ENCODE measurements at regions not wholly inside any gene's neighbourhood (a gene's known extent, or its start where the extent isn't known, plus 50 kb on each side); places are given as distances from the start of the nearest gene placed in this dataset.

GRCh38 chr16:49026566-49027181, 255.0 kb downstream of the CBLN1 start:
- Histone ChIP-seq H4K20me1 (ENCODE audit: insufficient read depth, low read length) (no peaks in the 10 kb centered on the region), H3K36me3 (ENCODE audit: insufficient read depth, low read length) (no peaks in the 10 kb centered on the region), H3K27ac (ENCODE audit: low read depth, low read length) (no peak overlapping the region), H3K9me3 (ENCODE audit: low read depth, low read length) (no peaks in the 10 kb centered on the region), H3K79me2 (ENCODE audit: insufficient read depth, low read length) (no peaks in the 10 kb centered on the region), H3K4me3 (ENCODE audit: insufficient read depth, low read length) (no peak overlapping the region), H2AFZ (ENCODE audit: low read length) (no peak overlapping the region), H3K4me1 (ENCODE audit: insufficient read depth, low read length) (no peaks in the 10 kb centered on the region), H3K4me2 (ENCODE audit: insufficient read depth, low read length) (no peak overlapping the region), H3K27me3 (ENCODE audit: insufficient read depth, low read length) (no peaks in the 10 kb centered on the region)
- TF ChIP-seq CTCF (IDR thresholded peaks at IDR 0.05; ENCODE audit: extremely low read depth, low read depth, low read length), result no peak
- DNase-seq (ENCODE audit: insufficient read length, low spot score, missing footprints), result no peak

- TF ChIP-seq CTCF (IDR thresholded peaks at IDR 0.05; ENCODE audit: extremely low read depth, low read depth, low read length), result no peak
- Histone ChIP-seq H3K4me1 (ENCODE audit: insufficient read depth, low read length) (no peaks in the 10 kb centered on the region), H2AFZ (ENCODE audit: low read length) (no peak overlapping the region), H4K20me1 (ENCODE audit: insufficient read depth, low read length) (no peaks in the 10 kb centered on the region), H3K4me3 (ENCODE audit: insufficient read depth, low read length) (no peak overlapping the region), H3K4me2 (ENCODE audit: insufficient read depth, low read length) (no peak overlapping the region), H3K27me3 (ENCODE audit: insufficient read depth, low read length) (no peaks in the 10 kb centered on the region), H3K27ac (ENCODE audit: low read depth, low read length) (no peak overlapping the region), H3K79me2 (ENCODE audit: insufficient read depth, low read length) (no peaks in the 10 kb centered on the region), H3K36me3 (ENCODE audit: insufficient read depth, low read length) (no peaks in the 10 kb centered on the region), H3K9me3 (ENCODE audit: low read depth, low read length) (no peaks in the 10 kb centered on the region)
- no peak for DNase-seq (ENCODE audit: insufficient read length, low spot score, missing footprints)
Observed at GRCh38 chr16:49024896-49025295, 256.7 kb downstream of the CBLN1 start.

- Histone ChIP-seq H3K27ac (ENCODE audit: low read depth, low read length) (no peak overlapping the region), H4K20me1 (ENCODE audit: insufficient read depth, low read length) (no peaks in the 10 kb centered on the region), H3K79me2 (ENCODE audit: insufficient read depth, low read length) (no peaks in the 10 kb centered on the region), H3K36me3 (ENCODE audit: insufficient read depth, low read length) (no peaks in the 10 kb centered on the region), H2AFZ (ENCODE audit: low read length) (no peak overlapping the region), H3K27me3 (ENCODE audit: insufficient read depth, low read length) (no peaks in the 10 kb centered on the region), H3K9me3 (ENCODE audit: low read depth, low read length) (no peaks in the 10 kb centered on the region), H3K4me3 (ENCODE audit: insufficient read depth, low read length) (no peak overlapping the region), H3K4me1 (ENCODE audit: insufficient read depth, low read length) (no peaks in the 10 kb centered on the region), H3K4me2 (ENCODE audit: insufficient read depth, low read length) (no peak overlapping the region)
- TF ChIP-seq CTCF (IDR thresholded peaks at IDR 0.05; ENCODE audit: extremely low read depth, low read depth, low read length), result no peak
- no peak for DNase-seq (ENCODE audit: insufficient read length, low spot score, missing footprints)
Observed at GRCh38 chr16:49024016-49024415, 257.6 kb downstream of the CBLN1 start.

GRCh38 chr16:49023050-49023449, 258.6 kb downstream of the CBLN1 start:
- no peak overlapping the region for H2AFZ ChIP-seq (ENCODE audit: low read length)
- no peak overlapping the region for H3K4me3 ChIP-seq (ENCODE audit: insufficient read depth, low read length)
- no peaks in the 10 kb centered on the region for H3K4me1 ChIP-seq (ENCODE audit: insufficient read depth, low read length)
- no peak for TF ChIP-seq CTCF (IDR thresholded peaks at IDR 0.05; ENCODE audit: extremely low read depth, low read depth, low read length)
- H3K4me2 ChIP-seq (ENCODE audit: insufficient read depth, low read length), result no peak overlapping the region
- H3K9me3 ChIP-seq (ENCODE audit: low read depth, low read length), result no peaks in the 10 kb centered on the region
- H3K27me3 ChIP-seq (ENCODE audit: insufficient read depth, low read length), result no peaks in the 10 kb centered on the region
- no peaks in the 10 kb centered on the region for H4K20me1 ChIP-seq (ENCODE audit: insufficient read depth, low read length)
- H3K36me3 ChIP-seq (ENCODE audit: insufficient read depth, low read length), result no peaks in the 10 kb centered on the region
- no peaks in the 10 kb centered on the region for H3K79me2 ChIP-seq (ENCODE audit: insufficient read depth, low read length)
- no peak overlapping the region for H3K27ac ChIP-seq (ENCODE audit: low read depth, low read length)
- no peak for DNase-seq (ENCODE audit: insufficient read length, low spot score, missing footprints)
